GM12878 (cell line): ENCODE measurements at regions not wholly inside any gene's neighbourhood (a gene's known extent, or its start where the extent isn't known, plus 50 kb on each side); places are given as distances from the start of the nearest gene placed in this dataset.
A peak's percentile ranks its signal among the peaks of the same experiment; 100 is the strongest.

ENCODE experiments used
- ATF7 ChIP-seq: fragments of 450-650 bp; IDR thresholded peaks from 2 replicates; pipeline ENCODE4 v1.6.1; 2016; ENCODE audit warnings: low read depth, mild to moderate bottlenecking
- BACH1 ChIP-seq: fragments of 450-650 bp; IDR thresholded peaks from 2 replicates; pipeline ENCODE4 v1.6.1; 2017; ENCODE audit warnings: mild to moderate bottlenecking, borderline replicate concordance
- CBFB ChIP-seq: IDR thresholded peaks from 2 replicates; pipeline ENCODE4 v1.6.1; 2016; ENCODE audit warnings: antibody characterized with exemption, low read depth
- CBX3 ChIP-seq: fragments of 200-600 bp; sonication (generic); IDR thresholded peaks from 2 replicates; pipeline ENCODE4 v1.6.1; 2016; ENCODE audit warnings: low read depth, borderline replicate concordance
- CHD2 ChIP-seq: IDR thresholded peaks from 2 replicates; pipeline ENCODE4 v1.6.1; 2011; ENCODE audit warnings: low read depth, low read length, improper control_type of control experiment, borderline replicate concordance
- EP300 ChIP-seq, 2 experiments: fragments of 150-350 bp in 1 of 2; IDR thresholded peaks; 2 replicates each; pipeline ENCODE4 v1.6.1; 2011 to 2012; ENCODE audit warnings: low read depth in 2 of 2, low read length in 2 of 2, borderline replicate concordance in 1 of 2, improper control_type of control experiment in 1 of 2, inconsistent platforms in 1 of 2; ENCODE audit not compliant: control insufficient read depth in 1 of 2
- GABPA ChIP-seq: IDR thresholded peaks from 2 replicates; pipeline ENCODE4 v1.6.1; 2014; ENCODE audit warnings: antibody characterized with exemption, low read depth, mild to moderate bottlenecking, inconsistent platforms
- IKZF1 ChIP-seq: fragments of 450-650 bp; conservative IDR thresholded peaks from 2 replicates; pipeline ENCODE4 v1.6.1; 2017; ENCODE audit warnings: antibody characterized with exemption, mild to moderate bottlenecking
- IKZF2 ChIP-seq, 2 experiments: fragments of 450-650 bp; IDR thresholded peaks; 2 replicates each; pipeline ENCODE4 v1.6.1; 2017; ENCODE audit warnings: mild to moderate bottlenecking in 2 of 2, moderate library complexity in 2 of 2
- JUND ChIP-seq: IDR thresholded peaks from 2 replicates; pipeline ENCODE4 v1.6.1; 2012; ENCODE audit warnings: low read depth, mild to moderate bottlenecking, low read length, improper control_type of control experiment, moderate library complexity
- MEF2B ChIP-seq: fragments of 450-650 bp; IDR thresholded peaks from 2 replicates; pipeline ENCODE4 v1.6.1; 2018; ENCODE audit warnings: mild to moderate bottlenecking, moderate library complexity; ENCODE audit not compliant: partially characterized antibody, poor library complexity, severe bottlenecking
- MTA2 ChIP-seq: fragments of 450-650 bp; IDR thresholded peaks from 2 replicates; pipeline ENCODE4 v1.6.1; 2016; ENCODE audit warnings: low read depth, mild to moderate bottlenecking, moderate library complexity
- NBN ChIP-seq: fragments of 450-650 bp; IDR thresholded peaks from 2 replicates; pipeline ENCODE4 v1.6.1; 2016
- NFIC ChIP-seq: IDR thresholded peaks from 2 replicates; pipeline ENCODE4 v1.6.1; 2012; ENCODE audit warnings: low read depth, mild to moderate bottlenecking, inconsistent platforms, low read length, moderate library complexity
- NR2F1 ChIP-seq: fragments of 450-650 bp; conservative IDR thresholded peaks from 2 replicates; pipeline ENCODE4 v1.6.1; 2017; ENCODE audit warnings: mild to moderate bottlenecking
- PBX3 ChIP-seq: IDR thresholded peaks from 2 replicates; pipeline ENCODE4 v1.6.1; 2011; ENCODE audit warnings: mild to moderate bottlenecking, low read depth, low read length, moderate library complexity; ENCODE audit not compliant: insufficient replicate concordance
- POLR2AphosphoS2 ChIP-seq: IDR thresholded peaks from 2 replicates; pipeline ENCODE4 v1.6.1; 2011; ENCODE audit warnings: low read depth, mild to moderate bottlenecking, low read length, improper control_type of control experiment, moderate library complexity
- RAD21 ChIP-seq: IDR thresholded peaks from 2 replicates; pipeline ENCODE4 v1.6.1; 2011; ENCODE audit warnings: mild to moderate bottlenecking, low read depth, low read length, moderate library complexity; ENCODE audit not compliant: insufficient read depth
- SPI1 ChIP-seq: IDR thresholded peaks from 2 replicates; pipeline ENCODE4 v1.6.1; 2011; ENCODE audit warnings: low read depth, mild to moderate bottlenecking, low read length, moderate library complexity, borderline replicate concordance; ENCODE audit not compliant: insufficient read depth
- ZNF207 ChIP-seq: fragments of 450-650 bp; IDR thresholded peaks from 2 replicates; pipeline ENCODE4 v1.6.1; 2014; ENCODE audit warnings: antibody characterized with exemption, mild to moderate bottlenecking, borderline replicate concordance
- ZNF24 ChIP-seq: fragments of 450-650 bp; IDR thresholded peaks from 2 replicates; pipeline ENCODE4 v1.6.1; 2017; ENCODE audit warnings: antibody characterized with exemption, mild to moderate bottlenecking
- TF ChIP-seq, protein P1 (sequence below): fragments of 450-650 bp; IDR thresholded peaks from 2 replicates; pipeline ENCODE4 v1.6.1; 2017; ENCODE audit warnings: low read depth, mild to moderate bottlenecking, moderate library complexity
- TF ChIP-seq, protein P2 (sequence below): fragments of 450-650 bp; IDR thresholded peaks from 2 replicates; pipeline ENCODE4 v1.6.1; 2018; ENCODE audit warnings: borderline replicate concordance, mild to moderate bottlenecking; ENCODE audit not compliant: partially characterized antibody
- TF ChIP-seq, protein P3 (sequence below): fragments of 450-650 bp; IDR thresholded peaks from 2 replicates; pipeline ENCODE4 v1.6.1; 2016; ENCODE audit warnings: mild to moderate bottlenecking

- TF ChIP-seq, protein P1, sequence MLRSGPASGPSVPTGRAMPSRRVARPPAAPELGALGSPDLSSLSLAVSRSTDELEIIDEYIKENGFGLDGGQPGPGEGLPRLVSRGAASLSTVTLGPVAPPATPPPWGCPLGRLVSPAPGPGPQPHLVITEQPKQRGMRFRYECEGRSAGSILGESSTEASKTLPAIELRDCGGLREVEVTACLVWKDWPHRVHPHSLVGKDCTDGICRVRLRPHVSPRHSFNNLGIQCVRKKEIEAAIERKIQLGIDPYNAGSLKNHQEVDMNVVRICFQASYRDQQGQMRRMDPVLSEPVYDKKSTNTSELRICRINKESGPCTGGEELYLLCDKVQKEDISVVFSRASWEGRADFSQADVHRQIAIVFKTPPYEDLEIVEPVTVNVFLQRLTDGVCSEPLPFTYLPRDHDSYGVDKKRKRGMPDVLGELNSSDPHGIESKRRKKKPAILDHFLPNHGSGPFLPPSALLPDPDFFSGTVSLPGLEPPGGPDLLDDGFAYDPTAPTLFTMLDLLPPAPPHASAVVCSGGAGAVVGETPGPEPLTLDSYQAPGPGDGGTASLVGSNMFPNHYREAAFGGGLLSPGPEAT = peak; percentile 56; the same call in 1 of the 2 replicates
- TF ChIP-seq MTA2 = peak; percentile 94
- TF ChIP-seq CHD2 = peak; percentile 66; the same call in 1 of the 2 replicates
- peak; percentile 59 for TF ChIP-seq PBX3
- peak; percentile 79 for TF ChIP-seq ATF7
- TF ChIP-seq ZNF207 = no peak
- TF ChIP-seq, protein P2, sequence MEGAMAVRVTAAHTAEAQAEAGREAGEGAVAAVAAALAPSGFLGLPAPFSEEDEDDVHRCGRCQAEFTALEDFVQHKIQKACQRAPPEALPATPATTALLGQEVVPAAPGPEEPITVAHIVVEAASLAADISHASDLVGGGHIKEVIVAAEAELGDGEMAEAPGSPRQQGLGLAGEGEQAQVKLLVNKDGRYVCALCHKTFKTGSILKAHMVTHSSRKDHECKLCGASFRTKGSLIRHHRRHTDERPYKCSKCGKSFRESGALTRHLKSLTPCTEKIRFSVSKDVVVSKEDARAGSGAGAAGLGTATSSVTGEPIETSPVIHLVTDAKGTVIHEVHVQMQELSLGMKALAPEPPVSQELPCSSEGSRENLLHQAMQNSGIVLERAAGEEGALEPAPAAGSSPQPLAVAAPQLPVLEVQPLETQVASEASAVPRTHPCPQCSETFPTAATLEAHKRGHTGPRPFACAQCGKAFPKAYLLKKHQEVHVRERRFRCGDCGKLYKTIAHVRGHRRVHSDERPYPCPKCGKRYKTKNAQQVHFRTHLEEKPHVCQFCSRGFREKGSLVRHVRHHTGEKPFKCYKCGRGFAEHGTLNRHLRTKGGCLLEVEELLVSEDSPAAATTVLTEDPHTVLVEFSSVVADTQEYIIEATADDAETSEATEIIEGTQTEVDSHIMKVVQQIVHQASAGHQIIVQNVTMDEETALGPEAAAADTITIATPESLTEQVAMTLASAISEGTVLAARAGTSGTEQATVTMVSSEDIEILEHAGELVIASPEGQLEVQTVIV = no peak
- peak; percentile 81 for TF ChIP-seq JUND
- TF ChIP-seq NFIC = no peak
- TF ChIP-seq IKZF1 = peak; percentile 62
- TF ChIP-seq NBN = peak; percentile 74
- TF ChIP-seq EP300 (IDR thresholded peaks at IDR 0.05; ENCODE audit: borderline replicate concordance in 1 of 2, control insufficient read depth in 1 of 2, low read depth in 2 of 2, low read length in 2 of 2) = peak; percentile 88 to 93; a peak in 3 of 4 replicates
- TF ChIP-seq BACH1 = peak; percentile 81; the same call in 1 of the 2 replicates
- no peak for TF ChIP-seq CBX3
- no peak for TF ChIP-seq GABPA
- TF ChIP-seq, protein P3, sequence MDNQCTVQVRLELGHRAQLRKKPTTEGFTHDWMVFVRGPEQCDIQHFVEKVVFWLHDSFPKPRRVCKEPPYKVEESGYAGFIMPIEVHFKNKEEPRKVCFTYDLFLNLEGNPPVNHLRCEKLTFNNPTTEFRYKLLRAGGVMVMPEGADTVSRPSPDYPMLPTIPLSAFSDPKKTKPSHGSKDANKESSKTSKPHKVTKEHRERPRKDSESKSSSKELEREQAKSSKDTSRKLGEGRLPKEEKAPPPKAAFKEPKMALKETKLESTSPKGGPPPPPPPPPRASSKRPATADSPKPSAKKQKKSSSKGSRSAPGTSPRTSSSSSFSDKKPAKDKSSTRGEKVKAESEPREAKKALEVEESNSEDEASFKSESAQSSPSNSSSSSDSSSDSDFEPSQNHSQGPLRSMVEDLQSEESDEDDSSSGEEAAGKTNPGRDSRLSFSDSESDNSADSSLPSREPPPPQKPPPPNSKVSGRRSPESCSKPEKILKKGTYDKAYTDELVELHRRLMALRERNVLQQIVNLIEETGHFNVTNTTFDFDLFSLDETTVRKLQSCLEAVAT = peak; percentile 39; the same call in 1 of the 2 replicates
- peak; percentile 19 to 78; a peak in 3 of 4 replicates for TF ChIP-seq IKZF2 (IDR thresholded peaks at IDR 0.05)
- no peak for TF ChIP-seq POLR2AphosphoS2
- peak; percentile 60; the same call in 1 of the 2 replicates for TF ChIP-seq NR2F1
- TF ChIP-seq SPI1 = peak; percentile 3; the same call in 1 of the 2 replicates
- peak; percentile 59 for TF ChIP-seq MEF2B
- no peak for TF ChIP-seq CBFB
- TF ChIP-seq ZNF24 = no peak
- TF ChIP-seq RAD21 = no peak
Measured at GRCh38 chr11:42840176-42840829, 471.5 kb upstream of the API5 start (continued).
